ENCODE measurements at regions not wholly inside any gene's neighbourhood (a gene's known extent, or its start where the extent isn't known, plus 50 kb on each side); places are given as distances from the start of the nearest gene placed in this dataset.

- TF ChIP-seq, protein P1, sequence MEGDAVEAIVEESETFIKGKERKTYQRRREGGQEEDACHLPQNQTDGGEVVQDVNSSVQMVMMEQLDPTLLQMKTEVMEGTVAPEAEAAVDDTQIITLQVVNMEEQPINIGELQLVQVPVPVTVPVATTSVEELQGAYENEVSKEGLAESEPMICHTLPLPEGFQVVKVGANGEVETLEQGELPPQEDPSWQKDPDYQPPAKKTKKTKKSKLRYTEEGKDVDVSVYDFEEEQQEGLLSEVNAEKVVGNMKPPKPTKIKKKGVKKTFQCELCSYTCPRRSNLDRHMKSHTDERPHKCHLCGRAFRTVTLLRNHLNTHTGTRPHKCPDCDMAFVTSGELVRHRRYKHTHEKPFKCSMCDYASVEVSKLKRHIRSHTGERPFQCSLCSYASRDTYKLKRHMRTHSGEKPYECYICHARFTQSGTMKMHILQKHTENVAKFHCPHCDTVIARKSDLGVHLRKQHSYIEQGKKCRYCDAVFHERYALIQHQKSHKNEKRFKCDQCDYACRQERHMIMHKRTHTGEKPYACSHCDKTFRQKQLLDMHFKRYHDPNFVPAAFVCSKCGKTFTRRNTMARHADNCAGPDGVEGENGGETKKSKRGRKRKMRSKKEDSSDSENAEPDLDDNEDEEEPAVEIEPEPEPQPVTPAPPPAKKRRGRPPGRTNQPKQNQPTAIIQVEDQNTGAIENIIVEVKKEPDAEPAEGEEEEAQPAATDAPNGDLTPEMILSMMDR (IDR thresholded peaks at IDR 0.05): no peak
Measured at GRCh38 chr13:43984292-43984691, 104.6 kb downstream of the LACC1 start.

DNA sequence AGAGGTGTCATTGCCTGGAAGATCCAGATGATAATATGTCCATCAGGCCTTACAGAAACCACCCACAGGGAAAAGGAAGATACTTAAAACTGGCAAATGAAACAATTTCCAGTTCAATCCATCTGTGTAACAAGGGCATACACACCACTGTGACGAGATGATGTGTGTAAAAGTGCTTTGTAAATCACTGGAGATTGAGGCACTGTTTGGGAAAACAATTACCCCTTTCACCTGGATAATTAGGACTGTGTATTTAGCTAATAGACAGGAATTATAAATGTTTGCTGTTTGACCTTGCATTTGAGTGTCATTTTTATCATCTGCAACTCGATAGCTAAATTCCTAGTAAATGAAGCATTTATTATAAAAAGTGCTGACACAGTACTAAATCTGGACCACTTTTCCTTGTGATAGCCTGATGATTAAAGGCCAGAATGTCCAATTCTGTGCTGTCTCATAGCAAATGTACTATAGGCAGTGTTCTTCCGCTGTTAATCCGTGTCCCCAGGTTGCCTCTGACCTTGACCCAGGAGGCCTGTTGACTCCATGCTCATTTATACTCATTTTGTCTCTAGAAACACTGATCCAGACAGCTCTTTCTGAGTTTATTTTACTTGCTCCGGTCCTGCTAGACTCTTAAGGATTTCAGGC, 105.8 kb downstream of the LACC1 start:
- TF ChIP-seq, protein P1 (IDR thresholded peaks at IDR 0.05): no peak

DNA sequence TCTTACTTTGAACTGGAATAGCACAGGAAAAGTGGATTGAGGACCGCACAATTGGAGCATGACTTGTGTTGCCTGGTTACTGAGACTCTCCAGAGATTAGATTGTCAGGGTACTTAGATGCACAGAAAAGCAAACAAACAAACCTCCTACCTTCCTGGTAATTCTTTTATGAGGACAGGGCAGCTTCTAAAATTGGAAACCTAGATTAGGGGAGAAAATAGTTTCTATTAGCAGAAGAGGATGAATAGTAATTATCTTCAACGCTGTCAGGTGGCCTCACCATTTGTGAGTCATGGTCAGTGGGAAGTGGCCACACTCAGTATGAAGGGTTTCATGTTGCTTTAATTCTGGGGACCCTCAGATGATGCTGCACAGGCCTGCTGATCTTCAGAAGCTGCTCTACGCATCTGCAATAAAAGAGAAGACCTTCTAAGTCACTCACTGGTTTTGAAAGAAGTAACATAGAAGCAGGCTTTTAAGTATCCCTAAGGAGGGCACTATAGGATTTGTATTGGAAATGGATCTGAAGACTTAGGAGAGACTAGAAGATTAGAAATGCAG, 106.8 kb downstream of the LACC1 start:
- TF ChIP-seq, protein P1 (IDR thresholded peaks at IDR 0.05): no peak

DNA sequence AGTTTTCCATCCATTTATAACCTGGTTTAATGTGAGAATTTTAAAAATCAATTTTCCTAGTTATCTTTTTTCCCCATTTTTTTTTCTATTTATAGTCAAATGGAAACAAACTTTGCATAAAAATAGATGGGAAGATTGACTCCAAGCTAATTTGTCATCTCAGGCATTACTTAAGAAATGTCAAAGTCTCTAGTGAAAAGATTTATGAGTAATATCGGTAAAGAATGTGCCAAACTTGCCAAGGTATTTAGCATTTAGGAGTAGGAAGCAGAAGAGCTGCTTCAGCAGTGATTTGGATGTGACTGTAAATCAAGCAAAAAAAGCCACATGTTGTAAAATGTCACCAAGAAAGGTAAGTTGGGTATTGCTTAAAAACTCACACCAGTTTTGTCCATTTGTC, 108.6 kb downstream of the LACC1 start:
- TF ChIP-seq, protein P1 (IDR thresholded peaks at IDR 0.05): no peak

- TF ChIP-seq, protein P1 (IDR thresholded peaks at IDR 0.05): no peak
Measured at GRCh38 chr13:43990021-43990420, 110.3 kb downstream of the LACC1 start.

DNA sequence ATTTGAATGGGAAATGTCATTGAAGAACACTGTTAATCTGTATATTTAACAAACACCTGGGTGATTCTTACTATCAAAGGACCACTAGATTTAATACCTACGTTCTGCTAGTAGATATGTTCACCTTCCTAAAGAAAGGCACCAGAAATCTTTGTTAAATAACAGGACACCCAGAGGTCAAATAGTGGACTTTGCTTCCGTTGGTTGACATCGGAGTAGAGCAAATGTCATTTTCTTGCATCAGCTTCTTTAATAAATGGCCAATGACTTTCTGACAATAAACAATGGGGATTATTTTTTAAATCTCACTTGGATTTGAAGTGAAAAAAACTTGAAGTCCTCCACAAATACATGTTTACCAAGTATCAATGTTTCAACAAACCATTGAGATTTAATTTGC, 111.1 kb downstream of the LACC1 start:
- TF ChIP-seq, protein P1 (IDR thresholded peaks at IDR 0.05): no peak

GRCh38 chr13:43991773-43992201, 112.1 kb downstream of the LACC1 start:
- TF ChIP-seq, protein P1 (IDR thresholded peaks at IDR 0.05): no peak

All from LNCAP (cell line).